K562 (cell line): ENCODE measurements at regions not wholly inside any gene's neighbourhood (a gene's known extent, or its start where the extent isn't known, plus 50 kb on each side); places are given as distances from the start of the nearest gene placed in this dataset.

ENCODE experiments used
- ATAC-seq: fragments of 200-7000 bp; cut with Tn5 transposase; 3 replicates; pipeline ENCODE4 v1.9.1; 2020; ENCODE audit warnings: moderate library complexity
- BruUV-seq: library from RNA; stranded (reverse); fragments of 400-500 nt; replicated peaks from 2 replicates; lab custom pipeline; 2021; lab: Mats Ljungman, UMichigan
- CTCF ChIA-PET: fragments of 300-600 bp; formaldehyde crosslinking; extraction: SDS; loops from one replicate; lab custom pipeline; 2021; ENCODE audit warnings: low intra/inter-chr PET ratio; lab: Yijun Ruan, JAX
- POLR2A ChIA-PET: fragments of 300-600, 350-650 bp; sonication (Branson Sonifier 250); formaldehyde crosslinking; extraction: SDS; loops from one replicate; lab custom pipeline; 2021; ENCODE audit warnings: antibody characterized with exemption, inconsistent platforms; lab: Yijun Ruan, JAX
- DNase-seq, 4 experiments: peaks; one replicate each; pipeline versions ENCODE4 v3.0.0 to v3.0.0-alpha.2; 2011 to 2018; ENCODE audit warnings: low spot score in 3 of 4, mixed read lengths in 3 of 4; ENCODE audit errors: extremely low read depth in 1 of 4
- FAIRE-seq: peaks from 2 replicates; lab custom pipeline; 2011; peaks lifted over from hg19 to GRCh38; lab: Jason Lieb, UNC
- H2AFZ ChIP-seq: 2 replicates; pipeline ENCODE4 v1.6.0; 2011; ENCODE audit warnings: low read depth, low read length, control low read depth, inconsistent platforms
- H3K27ac ChIP-seq: fragments of 200-600 bp; 3 replicates; pipeline ENCODE4 v1.8.0; 2011; ENCODE audit warnings: low read depth, mild to moderate bottlenecking, control low read depth, inconsistent platforms, low read length, moderate library complexity, mixed read lengths; ENCODE audit errors: extremely low read depth
- H3K27me3 ChIP-seq, 2 experiments: fragments of 300-600 bp in 1 of 2; 2 replicates in 1 of 2; 3 replicates in 1 of 2; pipeline versions ENCODE4 v1.6.0 to v1.8.0; 2011; ENCODE audit warnings: inconsistent platforms in 2 of 2, low read length in 2 of 2, mild to moderate bottlenecking in 1 of 2, mixed read lengths in 1 of 2, moderate library complexity in 1 of 2; ENCODE audit not compliant: control insufficient read depth in 2 of 2, insufficient read depth in 2 of 2
- H3K36me3 ChIP-seq: fragments of 300-600 bp; 3 replicates; pipeline ENCODE4 v1.8.0; 2011; ENCODE audit warnings: mild to moderate bottlenecking, low read length, inconsistent platforms; ENCODE audit not compliant: control insufficient read depth, insufficient read depth
- H3K4me1 ChIP-seq, 2 experiments: fragments of 200-600 bp in 1 of 2; replicated peaks in 1 of 2; 2 replicates in 1 of 2; 3 replicates in 1 of 2; pipeline versions ENCODE4 v1.5.1 to v1.8.0; 2011; ENCODE audit warnings: inconsistent platforms in 2 of 2, low read length in 2 of 2, mild to moderate bottlenecking in 1 of 2, mixed read lengths in 1 of 2, moderate library complexity in 1 of 2; ENCODE audit not compliant: control insufficient read depth in 2 of 2, insufficient read depth in 2 of 2
- H3K4me2 ChIP-seq: 2 replicates; pipeline ENCODE4 v1.6.1; 2011; ENCODE audit warnings: low read length, control low read depth, inconsistent platforms, mixed read lengths; ENCODE audit not compliant: insufficient read depth
- H3K4me3 ChIP-seq: fragments of 200-600 bp; sonication (generic), shearing (Covaris generic); 2 replicates; pipeline ENCODE4 v1.5.1; 2016; ENCODE audit warnings: control low read depth, inconsistent platforms
- H3K79me2 ChIP-seq: fragments of 200-600 bp; 3 replicates; pipeline ENCODE4 v1.8.0; 2011; ENCODE audit warnings: low read length, inconsistent platforms; ENCODE audit not compliant: control insufficient read depth, insufficient read depth
- H3K9ac ChIP-seq, 2 experiments: 2 replicates each; pipeline versions ENCODE4 v1.6.0 to v1.6.1; 2011; ENCODE audit warnings: low read depth in 2 of 2, low read length in 2 of 2, control low read depth in 1 of 2, inconsistent platforms in 1 of 2, mild to moderate bottlenecking in 1 of 2, mixed read lengths in 1 of 2; ENCODE audit not compliant: insufficient read depth in 1 of 2
- H3K9me1 ChIP-seq: one replicate; pipeline ENCODE4 v1.6.0; 2011; ENCODE audit warnings: inconsistent platforms, mild to moderate bottlenecking, low read length, moderate library complexity; ENCODE audit not compliant: control insufficient read depth, insufficient read depth
- H3K9me3 ChIP-seq: replicated peaks from 2 replicates; pipeline ENCODE4 v1.5.1; 2011; ENCODE audit warnings: low read depth, low read length, inconsistent platforms; ENCODE audit not compliant: control insufficient read depth, insufficient read depth
- H4K20me1 ChIP-seq: replicated peaks from 2 replicates; pipeline ENCODE4 v1.6.1; 2011; ENCODE audit warnings: low read length, inconsistent platforms, mixed read lengths; ENCODE audit not compliant: control insufficient read depth, insufficient read depth
- C11orf30 ChIP-seq: fragments of 450-650 bp; IDR thresholded peaks from 2 replicates; pipeline ENCODE4 v1.6.1; 2016; ENCODE audit warnings: low read depth, mild to moderate bottlenecking
- GTF3C2 ChIP-seq: IDR thresholded peaks from 3 replicates; pipeline ENCODE4 v1.6.1; 2011; ENCODE audit warnings: borderline replicate concordance, mild to moderate bottlenecking, moderate library complexity; ENCODE audit not compliant: insufficient read length; ENCODE audit errors: extremely low read depth
- MEIS2 ChIP-seq: fragments of 450-650 bp; IDR thresholded peaks from 2 replicates; pipeline ENCODE4 v1.6.1; 2014; ENCODE audit warnings: mild to moderate bottlenecking; ENCODE audit not compliant: partially characterized antibody
- NR2F6 ChIP-seq: fragments of 450-650 bp; formaldehyde crosslinking; IDR thresholded peaks from 2 replicates; pipeline ENCODE4 v1.4.0; 2020; ENCODE audit warnings: mild to moderate bottlenecking
- SLC30A9 ChIP-seq: fragments of 250-450 bp; sonication (Bioruptor Pico); IDR thresholded peaks from 2 replicates; pipeline ENCODE4 v1.8.0; 2022; ENCODE audit warnings: mild to moderate bottlenecking, moderate library complexity
- U2AF2 ChIP-seq: fragments of 200-400 bp; formaldehyde crosslinking; optimal IDR thresholded peaks from 2 replicates; pipeline ENCODE3; 2017; ENCODE audit warnings: low read depth, mild to moderate bottlenecking, low read length
- ZNF140 ChIP-seq: fragments of 250-450 bp; sonication (Bioruptor Pico); IDR thresholded peaks from 2 replicates; pipeline ENCODE4 v1.8.0; 2021; ENCODE audit warnings: moderate library complexity, mild to moderate bottlenecking, inconsistent platforms
- ZNF3 ChIP-seq: fragments of 250-450 bp; sonication (Bioruptor Pico); IDR thresholded peaks from 2 replicates; pipeline ENCODE4 v1.5.0; 2021; ENCODE audit warnings: mild to moderate bottlenecking, moderate library complexity
- WGBS: fragments of 100-300 bp; shearing (Covaris generic); methylation state at CpG from one replicate; pipeline ENCODE4 v1.1.6; 2016; ENCODE audit warnings: low coverage, mixed read lengths; ENCODE audit not compliant: insufficient coverage; ENCODE audit errors: missing lambda C conversion rate; 5-methylcytosine and 5-hydroxymethylcytosine counted together
- in situ Hi-C: fragments of 300-500 bp; cut with MboI; formaldehyde crosslinking; loops from 4 replicates; pipeline ENCODE4 v1.15.0; 2018; ENCODE audit warnings: inconsistent platforms, mixed read lengths
- intact Hi-C: fragments of 100-400 bp; cut with micrococcal nuclease; formaldehyde crosslinking; loops from 2 replicates; pipeline ENCODE4 v1.14.2; 2022
- TF ChIP-seq, protein P1 (sequence below): fragments of 450-650 bp; formaldehyde crosslinking; IDR thresholded peaks from 2 replicates; pipeline ENCODE4 v1.4.0; 2020; ENCODE audit warnings: mild to moderate bottlenecking
- TF ChIP-seq, protein P2 (sequence below): sonication (generic); formaldehyde crosslinking; IDR thresholded peaks from 2 replicates; pipeline ENCODE4 v1.9.0; 2022; ENCODE audit warnings: mild to moderate bottlenecking, missing genetic modification reagents
- TF ChIP-seq, protein P3 (sequence below): fragments of 450-650 bp; conservative IDR thresholded peaks from 2 replicates; pipeline ENCODE4 v1.6.1; 2016; ENCODE audit warnings: missing genetic modification characterization, low read depth, mild to moderate bottlenecking, control low read depth, missing compliant biosample characterization
- TF ChIP-seq, protein P4 (sequence below): fragments of 250-450 bp; sonication (Bioruptor Pico); IDR thresholded peaks from 2 replicates; pipeline ENCODE4 v1.4.0; 2020; ENCODE audit warnings: mild to moderate bottlenecking, moderate library complexity

DNA sequence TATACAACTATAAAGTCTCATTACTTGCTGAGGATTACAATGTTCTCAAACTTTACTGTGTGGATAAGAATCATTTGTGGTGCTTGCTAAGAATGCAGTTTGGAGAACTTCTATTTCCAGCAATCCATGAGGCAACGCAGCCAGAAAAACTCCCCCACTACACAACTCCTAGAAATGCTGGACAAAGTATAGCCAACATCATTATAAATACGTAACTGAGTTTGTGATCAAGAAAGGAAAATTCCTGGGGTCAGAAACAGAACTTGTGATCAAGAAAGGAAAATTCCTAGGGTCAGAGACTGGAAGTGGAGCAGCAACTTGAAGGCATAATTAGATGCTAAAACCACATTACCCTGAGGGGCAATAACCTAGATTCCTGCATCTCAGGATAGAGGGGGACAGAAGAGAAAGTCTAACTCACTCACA is 81.1 kb downstream of the MAT2B start:
- Histone ChIP-seq H3K27me3 (no peaks in the 10 kb centered on the region), H3K4me1 (no peaks in the 10 kb centered on the region), H3K4me2 (no peak overlapping the region), H3K79me2 (no peaks in the 10 kb centered on the region), H3K9ac (no peak overlapping the region), H3K27ac (no peak overlapping the region), H3K36me3 (no peaks in the 10 kb centered on the region), H2AFZ (no peak overlapping the region), H3K9me1 (no peaks in the 10 kb centered on the region), H4K20me1 (no peaks in the 10 kb centered on the region), H3K9me3 (no peaks in the 10 kb centered on the region), H3K4me3 (no peak overlapping the region)
- no peak for FAIRE-seq
- no peak for DNase-seq
- in situ Hi-C loops (no loop called here), intact Hi-C loops (no loop called here)
- 3% methylated on average over 2 of the region's 2 CpGs for WGBS
- no TSS peak for BruUV-seq
- ATAC-seq: no peak
- TF ChIP-seq MEIS2: no peak
- TF ChIP-seq GTF3C2: no peak
- TF ChIP-seq, protein P1, sequence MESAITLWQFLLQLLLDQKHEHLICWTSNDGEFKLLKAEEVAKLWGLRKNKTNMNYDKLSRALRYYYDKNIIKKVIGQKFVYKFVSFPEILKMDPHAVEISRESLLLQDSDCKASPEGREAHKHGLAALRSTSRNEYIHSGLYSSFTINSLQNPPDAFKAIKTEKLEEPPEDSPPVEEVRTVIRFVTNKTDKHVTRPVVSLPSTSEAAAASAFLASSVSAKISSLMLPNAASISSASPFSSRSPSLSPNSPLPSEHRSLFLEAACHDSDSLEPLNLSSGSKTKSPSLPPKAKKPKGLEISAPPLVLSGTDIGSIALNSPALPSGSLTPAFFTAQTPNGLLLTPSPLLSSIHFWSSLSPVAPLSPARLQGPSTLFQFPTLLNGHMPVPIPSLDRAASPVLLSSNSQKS (CRISPR knock-in tag): no peak
- TF ChIP-seq, protein P2, sequence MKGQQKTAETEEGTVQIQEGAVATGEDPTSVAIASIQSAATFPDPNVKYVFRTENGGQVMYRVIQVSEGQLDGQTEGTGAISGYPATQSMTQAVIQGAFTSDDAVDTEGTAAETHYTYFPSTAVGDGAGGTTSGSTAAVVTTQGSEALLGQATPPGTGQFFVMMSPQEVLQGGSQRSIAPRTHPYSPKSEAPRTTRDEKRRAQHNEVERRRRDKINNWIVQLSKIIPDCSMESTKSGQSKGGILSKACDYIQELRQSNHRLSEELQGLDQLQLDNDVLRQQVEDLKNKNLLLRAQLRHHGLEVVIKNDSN (CRISPR knock-in tag): no peak
- no peak for TF ChIP-seq C11orf30
- TF ChIP-seq ZNF140: no peak
- TF ChIP-seq U2AF2: no peak
- TF ChIP-seq SLC30A9 (CRISPR knock-in tag): no peak
- TF ChIP-seq NR2F6 (CRISPR knock-in tag): no peak
- TF ChIP-seq, protein P3, sequence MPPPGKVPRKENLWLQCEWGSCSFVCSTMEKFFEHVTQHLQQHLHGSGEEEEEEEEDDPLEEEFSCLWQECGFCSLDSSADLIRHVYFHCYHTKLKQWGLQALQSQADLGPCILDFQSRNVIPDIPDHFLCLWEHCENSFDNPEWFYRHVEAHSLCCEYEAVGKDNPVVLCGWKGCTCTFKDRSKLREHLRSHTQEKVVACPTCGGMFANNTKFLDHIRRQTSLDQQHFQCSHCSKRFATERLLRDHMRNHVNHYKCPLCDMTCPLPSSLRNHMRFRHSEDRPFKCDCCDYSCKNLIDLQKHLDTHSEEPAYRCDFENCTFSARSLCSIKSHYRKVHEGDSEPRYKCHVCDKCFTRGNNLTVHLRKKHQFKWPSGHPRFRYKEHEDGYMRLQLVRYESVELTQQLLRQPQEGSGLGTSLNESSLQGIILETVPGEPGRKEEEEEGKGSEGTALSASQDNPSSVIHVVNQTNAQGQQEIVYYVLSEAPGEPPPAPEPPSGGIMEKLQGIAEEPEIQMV (tag): no peak
- TF ChIP-seq, protein P4, sequence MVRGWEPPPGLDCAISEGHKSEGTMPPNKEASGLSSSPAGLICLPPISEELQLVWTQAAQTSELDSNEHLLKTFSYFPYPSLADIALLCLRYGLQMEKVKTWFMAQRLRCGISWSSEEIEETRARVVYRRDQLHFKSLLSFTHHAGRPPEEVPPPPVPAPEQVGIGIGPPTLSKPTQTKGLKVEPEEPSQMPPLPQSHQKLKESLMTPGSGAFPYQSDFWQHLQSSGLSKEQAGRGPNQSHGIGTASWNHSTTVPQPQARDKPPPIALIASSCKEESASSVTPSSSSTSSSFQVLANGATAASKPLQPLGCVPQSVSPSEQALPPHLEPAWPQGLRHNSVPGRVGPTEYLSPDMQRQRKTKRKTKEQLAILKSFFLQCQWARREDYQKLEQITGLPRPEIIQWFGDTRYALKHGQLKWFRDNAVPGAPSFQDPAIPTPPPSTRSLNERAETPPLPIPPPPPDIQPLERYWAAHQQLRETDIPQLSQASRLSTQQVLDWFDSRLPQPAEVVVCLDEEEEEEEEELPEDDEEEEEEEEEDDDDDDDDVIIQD (CRISPR knock-in tag): no peak
- no peak for TF ChIP-seq ZNF3
- ChIA-PET CTCF (no interaction called here), POLR2A (no interaction called here)
